ENCODE measurements at regions not wholly inside any gene's neighbourhood (a gene's known extent, or its start where the extent isn't known, plus 50 kb on each side); places are given as distances from the start of the nearest gene placed in this dataset.

- Mint-ChIP-seq H3K4me1 (ENCODE audit: low read depth) (no peaks in the 10 kb centered on the region), H3K36me3 (ENCODE audit: low read depth) (no peaks in the 10 kb centered on the region), H3K27ac (no peak overlapping the region), H3K9me3 (peaks cover 2% of the 10 kb centered on the region), H3K27me3 (no peaks in the 10 kb centered on the region), H3K4me3 (no peak overlapping the region)
- ChIA-PET CTCF (no interaction called here), POLR2A (no interaction called here)
- DNase-seq = no peak
- Histone ChIP-seq H3K27me3 (ENCODE audit: control insufficient read depth in 1 of 2, insufficient read depth in 2 of 2, low read length in 2 of 2) (no peaks in the 10 kb centered on the region), H3K4me3 (ENCODE audit: low read length) (no peak overlapping the region), H3K36me3 (ENCODE audit: insufficient read depth, low read length) (no peaks in the 10 kb centered on the region), H3K9me3 (ENCODE audit: control insufficient read depth in 1 of 2, insufficient read depth in 1 of 2, low read length in 2 of 2) (peaks cover 3 to 14% of the 10 kb centered on the region in 2 experiments), H3K4me1 (ENCODE audit: insufficient read depth, low read length) (no peaks in the 10 kb centered on the region), H3K27ac (ENCODE audit: low read depth in 1 of 2, low read length in 2 of 2) (no peak overlapping the region)
- ATAC-seq (ENCODE audit: poor library complexity) = no peak
- intact Hi-C loops (cut with DNase I, micrococcal nuclease) = no loop called here
- TF ChIP-seq CTCF (IDR thresholded peaks at IDR 0.05) = no peak
Measured at GRCh38 chr14:83096092-83096491, 1562.4 kb upstream of the SEL1L start.

GRCh38 chr14:83101846-83102245 lies 1568.2 kb upstream of the SEL1L start:
- no peak overlapping the region for H3K27ac ChIP-seq (ENCODE audit: low read depth in 1 of 2, low read length in 2 of 2)
- H3K27me3 ChIP-seq (ENCODE audit: control insufficient read depth in 1 of 2, insufficient read depth in 2 of 2, low read length in 2 of 2) = no peaks in the 10 kb centered on the region
- intact Hi-C loops (cut with DNase I, micrococcal nuclease) = no loop called here
- H3K4me1 Mint-ChIP-seq (ENCODE audit: low read depth) = no peaks in the 10 kb centered on the region
- DNase-seq (no peak), ATAC-seq (ENCODE audit: poor library complexity) (no peak)
- CTCF ChIA-PET = no interaction called here
- no peaks in the 10 kb centered on the region for H3K27me3 Mint-ChIP-seq
- H3K4me3 ChIP-seq (ENCODE audit: low read length) = no peak overlapping the region
- H3K27ac Mint-ChIP-seq = no peak overlapping the region
- H3K36me3 Mint-ChIP-seq (ENCODE audit: low read depth) = no peaks in the 10 kb centered on the region
- POLR2A ChIA-PET = no interaction called here
- H3K4me3 Mint-ChIP-seq = no peak overlapping the region
- no peaks in the 10 kb centered on the region for H3K36me3 ChIP-seq (ENCODE audit: insufficient read depth, low read length)
- peaks cover 2 to 7% of the 10 kb centered on the region in 2 experiments for H3K9me3 ChIP-seq (ENCODE audit: control insufficient read depth in 1 of 2, insufficient read depth in 1 of 2, low read length in 2 of 2)
- no peaks in the 10 kb centered on the region for H3K4me1 ChIP-seq (ENCODE audit: insufficient read depth, low read length)
- TF ChIP-seq CTCF (IDR thresholded peaks at IDR 0.05) = no peak
- peaks cover 3% of the 10 kb centered on the region for H3K9me3 Mint-ChIP-seq

GRCh38 chr14:83118029-83118428 lies 1584.4 kb upstream of the SEL1L start:
- Histone ChIP-seq H3K36me3 (ENCODE audit: insufficient read depth, low read length) (no peaks in the 10 kb centered on the region), H3K27me3 (ENCODE audit: control insufficient read depth in 1 of 2, insufficient read depth in 2 of 2, low read length in 2 of 2) (no peaks in the 10 kb centered on the region), H3K27ac (ENCODE audit: low read depth in 1 of 2, low read length in 2 of 2) (no peak overlapping the region), H3K4me3 (ENCODE audit: low read length) (no peak overlapping the region), H3K4me1 (ENCODE audit: insufficient read depth, low read length) (no peaks in the 10 kb centered on the region), H3K9me3 (ENCODE audit: control insufficient read depth in 1 of 2, insufficient read depth in 1 of 2, low read length in 2 of 2) (no peaks in the 10 kb centered on the region)
- H3K36me3 Mint-ChIP-seq (ENCODE audit: low read depth) = no peaks in the 10 kb centered on the region
- intact Hi-C loops (cut with DNase I, micrococcal nuclease) = no loop called here
- H3K4me3 Mint-ChIP-seq = no peak overlapping the region
- H3K9me3 Mint-ChIP-seq = peaks cover 5% of the 10 kb centered on the region
- no peaks in the 10 kb centered on the region for H3K27me3 Mint-ChIP-seq
- no peak overlapping the region for H3K27ac Mint-ChIP-seq
- ATAC-seq (ENCODE audit: poor library complexity) = no peak
- no peak for DNase-seq
- CTCF ChIA-PET = no interaction called here
- no peaks in the 10 kb centered on the region for H3K4me1 Mint-ChIP-seq (ENCODE audit: low read depth)
- POLR2A ChIA-PET = no interaction called here
- TF ChIP-seq CTCF (IDR thresholded peaks at IDR 0.05) = no peak

Data from CD4-positive, alpha-beta T cell (primary cell).